ENCODE measurements at regions not wholly inside any gene's neighbourhood (a gene's known extent, or its start where the extent isn't known, plus 50 kb on each side); places are given as distances from the start of the nearest gene placed in this dataset.

GRCh38 chr7:20911081-20911480, 124.4 kb upstream of the SP8 start:
- TF ChIP-seq ZNF274 (IDR thresholded peaks at IDR 0.05; ENCODE audit: low read depth, low read length): no peak
- no peak for TF ChIP-seq YY1 (IDR thresholded peaks at IDR 0.05; ENCODE audit: insufficient read depth, insufficient read length)
